ENCODE measurements at regions not wholly inside any gene's neighbourhood (a gene's known extent, or its start where the extent isn't known, plus 50 kb on each side); places are given as distances from the start of the nearest gene placed in this dataset.
"Not testable (repeated sequence)": the region's sequence is repeated elsewhere in the genome, so short reads cannot be mapped to it uniquely, and the experiment has no call there.

- Histone ChIP-seq H2AFZ (no peak overlapping the region), H3K4me3 (ENCODE audit: low read depth, low read length) (no peak overlapping the region), H3K27me3 (ENCODE audit: control insufficient read depth, insufficient read depth, low read length) (no peaks in the 10 kb centered on the region), H3K4me1 (no peaks in the 10 kb centered on the region), H3K9ac (no peak overlapping the region), H3K36me3 (ENCODE audit: control insufficient read depth, insufficient read depth, low read length) (no peaks in the 10 kb centered on the region), H3K27ac (no peak overlapping the region), H3K4me2 (ENCODE audit: low read length) (no peak overlapping the region), H3K9me3 (ENCODE audit: control insufficient read depth, low read length) (no peaks in the 10 kb centered on the region), H3K79me2 (no peaks in the 10 kb centered on the region)
- TF ChIP-seq CTCF (IDR thresholded peaks at IDR 0.05): no peak
Observed at GRCh38 chr5:37933576-37933975, 93.7 kb upstream of the GDNF start.

- Histone ChIP-seq H3K27me3 (ENCODE audit: control insufficient read depth, insufficient read depth, low read length) (no peaks in the 10 kb centered on the region), H3K79me2 (no peaks in the 10 kb centered on the region), H3K36me3 (ENCODE audit: control insufficient read depth, insufficient read depth, low read length) (no peaks in the 10 kb centered on the region), H3K27ac (no peak overlapping the region), H2AFZ (no peak overlapping the region), H3K4me3 (ENCODE audit: low read depth, low read length) (no peak overlapping the region), H3K9ac (no peak overlapping the region), H3K4me2 (ENCODE audit: low read length) (no peak overlapping the region), H3K4me1 (no peaks in the 10 kb centered on the region), H3K9me3 (ENCODE audit: control insufficient read depth, low read length) (no peaks in the 10 kb centered on the region)
- TF ChIP-seq CTCF (IDR thresholded peaks at IDR 0.05): no peak
Observed at GRCh38 chr5:37932450-37932849, 92.6 kb upstream of the GDNF start.

GRCh38 chr5:37931541-37931940, 91.7 kb upstream of the GDNF start:
- Histone ChIP-seq H3K27ac (no peak overlapping the region), H3K4me1 (no peaks in the 10 kb centered on the region), H3K9ac (no peak overlapping the region), H2AFZ (no peak overlapping the region), H3K36me3 (ENCODE audit: control insufficient read depth, insufficient read depth, low read length) (no peaks in the 10 kb centered on the region), H3K9me3 (ENCODE audit: control insufficient read depth, low read length) (no peaks in the 10 kb centered on the region), H3K4me3 (ENCODE audit: low read depth, low read length) (no peak overlapping the region), H3K4me2 (ENCODE audit: low read length) (no peak overlapping the region), H3K27me3 (ENCODE audit: control insufficient read depth, insufficient read depth, low read length) (no peaks in the 10 kb centered on the region), H3K79me2 (no peaks in the 10 kb centered on the region)
- TF ChIP-seq CTCF (IDR thresholded peaks at IDR 0.05): no peak

GRCh38 chr5:37930350-37930749, 90.5 kb upstream of the GDNF start:
- Histone ChIP-seq H3K9me3 (ENCODE audit: control insufficient read depth, low read length) (no peaks in the 10 kb centered on the region), H2AFZ (no peak overlapping the region), H3K4me1 (no peaks in the 10 kb centered on the region), H3K9ac (no peak overlapping the region), H3K4me2 (ENCODE audit: low read length) (no peak overlapping the region), H3K27ac (no peak overlapping the region), H3K4me3 (ENCODE audit: low read depth, low read length) (no peak overlapping the region), H3K36me3 (ENCODE audit: control insufficient read depth, insufficient read depth, low read length) (no peaks in the 10 kb centered on the region), H3K27me3 (ENCODE audit: control insufficient read depth, insufficient read depth, low read length) (no peaks in the 10 kb centered on the region), H3K79me2 (no peaks in the 10 kb centered on the region)
- no peak for TF ChIP-seq CTCF (IDR thresholded peaks at IDR 0.05)

GRCh38 chr5:37929791-37930190, 90.0 kb upstream of the GDNF start:
- Histone ChIP-seq H3K9ac (no peak overlapping the region), H3K9me3 (ENCODE audit: control insufficient read depth, low read length) (no peaks in the 10 kb centered on the region), H3K27me3 (ENCODE audit: control insufficient read depth, insufficient read depth, low read length) (no peaks in the 10 kb centered on the region), H3K4me3 (ENCODE audit: low read depth, low read length) (no peak overlapping the region), H3K4me2 (ENCODE audit: low read length) (no peak overlapping the region), H3K36me3 (ENCODE audit: control insufficient read depth, insufficient read depth, low read length) (no peaks in the 10 kb centered on the region), H3K4me1 (no peaks in the 10 kb centered on the region), H3K27ac (no peak overlapping the region), H3K79me2 (no peaks in the 10 kb centered on the region), H2AFZ (no peak overlapping the region)
- no peak for TF ChIP-seq CTCF (IDR thresholded peaks at IDR 0.05)

GRCh38 chr5:37927753-37928152, 87.9 kb upstream of the GDNF start:
- not testable (repeated sequence) for H3K79me2 ChIP-seq; H3K27ac ChIP-seq; H3K9me3 ChIP-seq (ENCODE audit: control insufficient read depth, low read length); H3K4me1 ChIP-seq; H3K4me3 ChIP-seq (ENCODE audit: low read depth, low read length); H2AFZ ChIP-seq; H3K27me3 ChIP-seq (ENCODE audit: control insufficient read depth, insufficient read depth, low read length); H3K9ac ChIP-seq; H3K36me3 ChIP-seq (ENCODE audit: control insufficient read depth, insufficient read depth, low read length); H3K4me2 ChIP-seq (ENCODE audit: low read length)
